ENCODE measurements at regions not wholly inside any gene's neighbourhood (a gene's known extent, or its start where the extent isn't known, plus 50 kb on each side); places are given as distances from the start of the nearest gene placed in this dataset.
"Not testable (repeated sequence)": the region's sequence is repeated elsewhere in the genome, so short reads cannot be mapped to it uniquely, and the experiment has no call there.

DNA sequence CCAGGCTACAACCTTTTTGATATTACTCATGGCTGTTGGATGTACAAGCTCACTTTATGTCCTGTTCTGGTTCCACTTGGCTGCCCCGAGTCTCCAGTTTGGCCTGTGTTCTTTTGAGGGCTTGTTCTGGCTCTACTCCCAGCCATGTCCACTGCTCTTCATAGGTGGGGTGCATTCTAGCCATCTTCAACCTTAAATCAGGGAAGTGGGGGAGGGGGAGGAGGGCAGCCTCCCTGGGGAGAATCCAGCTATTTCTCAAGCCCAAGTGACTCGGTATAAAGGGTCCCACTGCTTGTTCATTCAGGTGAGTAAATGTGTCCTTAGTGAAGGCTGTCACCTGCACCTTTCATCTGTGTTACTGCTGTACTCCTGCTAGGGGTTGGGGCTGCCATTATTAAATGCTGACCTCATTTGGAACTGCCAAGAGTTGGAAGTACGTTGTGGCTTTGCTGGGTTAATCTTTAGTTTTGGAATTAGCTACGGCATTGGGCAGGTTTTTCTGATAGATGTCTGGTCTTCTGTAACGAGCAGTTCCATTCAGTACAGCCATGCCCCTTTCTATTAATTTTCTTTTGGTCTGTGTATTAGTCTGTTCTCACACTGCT lies 255.8 kb downstream of the GOLGA6L6 start:
- DNase-seq = not testable (repeated sequence)

DNA sequence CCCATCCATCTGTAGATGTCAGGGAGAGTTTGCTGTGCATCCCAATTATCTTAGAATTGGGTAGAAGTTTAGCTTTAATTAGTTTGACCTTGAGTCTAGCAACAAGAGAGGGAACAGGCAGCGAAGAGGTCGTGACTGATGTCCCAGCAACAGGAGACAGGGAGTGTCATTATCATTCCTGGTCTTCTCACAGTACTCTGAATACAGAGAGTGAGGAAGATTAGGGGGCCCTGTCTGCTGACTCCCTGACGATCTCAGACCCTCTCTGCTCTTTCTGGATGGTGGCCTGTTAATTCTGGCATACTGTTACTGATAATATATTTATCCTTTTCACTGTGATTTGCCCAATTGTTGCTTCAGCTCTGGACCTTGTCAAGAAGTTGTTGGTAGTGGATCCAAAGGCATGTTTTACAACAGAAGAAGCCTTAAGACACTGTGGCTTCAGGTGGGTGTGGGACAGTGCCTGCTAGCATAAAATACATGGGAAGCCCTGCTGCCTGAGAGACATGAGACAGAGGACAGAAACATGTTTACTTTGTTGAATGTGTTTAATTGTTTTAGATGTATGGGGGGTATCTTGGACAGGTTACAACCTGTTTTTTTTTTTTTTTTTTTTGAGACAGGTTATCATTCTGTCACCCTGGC lies 256.6 kb downstream of the GOLGA6L6 start:
- DNase-seq = not testable (repeated sequence)

DNA sequence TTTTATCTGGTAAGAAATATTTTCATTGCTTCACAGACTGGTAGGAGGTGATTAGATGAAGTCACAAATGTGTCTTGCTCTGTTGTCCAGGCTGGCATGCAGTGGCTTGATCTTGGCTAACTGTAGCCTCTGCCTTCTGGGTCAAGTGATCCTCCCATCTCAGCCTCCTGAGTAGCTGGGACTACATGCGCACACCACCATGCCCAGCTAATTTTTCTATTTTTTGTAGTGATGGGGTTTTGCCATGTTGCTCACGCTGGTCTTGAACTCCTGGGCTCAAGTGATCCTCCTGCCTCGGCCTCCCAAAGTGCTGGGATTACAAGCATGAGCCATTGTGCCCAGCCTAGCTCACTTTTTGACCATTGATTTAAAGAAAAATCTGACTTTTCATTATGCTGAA lies 257.9 kb downstream of the GOLGA6L6 start:
- DNase-seq = not testable (repeated sequence)

DNA sequence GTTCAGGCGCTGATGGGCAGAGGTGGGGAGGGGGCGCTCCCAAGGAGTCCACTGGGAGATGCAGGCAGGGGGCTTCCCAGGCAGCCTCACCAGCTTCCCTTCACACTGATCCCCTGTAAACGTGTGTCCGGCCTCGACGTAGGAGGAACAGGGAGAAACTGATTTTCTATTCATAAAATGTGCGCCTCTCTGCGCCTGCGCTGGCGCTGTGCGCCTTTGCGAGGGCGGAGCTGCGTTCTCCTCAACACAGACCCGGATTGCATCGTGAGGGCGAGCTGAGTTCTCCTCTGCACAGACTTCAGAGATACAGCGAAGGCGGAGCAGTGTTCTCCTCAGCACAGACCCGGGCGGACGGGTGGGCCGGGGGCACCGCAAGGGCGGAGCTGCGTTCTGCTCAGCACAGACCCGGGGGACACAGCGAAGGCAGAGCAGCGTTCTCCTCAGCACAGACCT lies 259.1 kb downstream of the GOLGA6L6 start:
- DNase-seq = not testable (repeated sequence)

DNA sequence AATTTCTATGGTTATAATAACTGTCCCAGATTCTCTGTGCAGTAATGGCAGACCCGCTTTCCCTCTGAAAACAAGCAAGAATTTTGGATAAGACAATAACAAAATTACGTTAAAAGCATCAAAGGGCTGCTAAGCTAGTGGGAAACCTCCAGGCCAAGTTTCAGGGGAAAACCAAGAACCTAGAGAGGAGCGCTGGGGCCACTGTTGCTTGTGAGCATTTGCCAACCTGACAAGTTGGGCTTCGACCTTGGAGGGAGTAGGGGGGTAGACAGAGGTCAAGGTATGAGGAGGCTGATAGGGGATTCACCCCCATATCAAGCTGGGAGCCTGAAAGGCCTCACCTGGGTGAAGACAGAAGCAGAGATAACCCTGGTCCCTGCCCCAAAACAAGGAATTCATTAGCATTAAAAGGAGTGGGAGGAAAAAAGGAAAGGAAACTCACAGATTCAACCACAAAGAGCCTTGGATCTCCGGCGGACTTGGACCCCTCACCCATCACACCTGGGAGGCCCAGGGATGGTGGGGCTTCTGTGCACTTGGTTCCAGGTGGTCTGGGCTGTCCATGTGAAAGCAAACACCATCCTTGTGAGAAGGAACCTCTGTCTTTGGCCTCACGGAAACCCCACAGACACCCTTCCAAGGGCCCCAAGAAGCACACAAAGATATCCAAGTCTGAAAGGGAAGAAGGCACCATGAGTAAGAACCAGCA lies 259.9 kb downstream of the GOLGA6L6 start:
- not testable (repeated sequence) for DNase-seq

DNA sequence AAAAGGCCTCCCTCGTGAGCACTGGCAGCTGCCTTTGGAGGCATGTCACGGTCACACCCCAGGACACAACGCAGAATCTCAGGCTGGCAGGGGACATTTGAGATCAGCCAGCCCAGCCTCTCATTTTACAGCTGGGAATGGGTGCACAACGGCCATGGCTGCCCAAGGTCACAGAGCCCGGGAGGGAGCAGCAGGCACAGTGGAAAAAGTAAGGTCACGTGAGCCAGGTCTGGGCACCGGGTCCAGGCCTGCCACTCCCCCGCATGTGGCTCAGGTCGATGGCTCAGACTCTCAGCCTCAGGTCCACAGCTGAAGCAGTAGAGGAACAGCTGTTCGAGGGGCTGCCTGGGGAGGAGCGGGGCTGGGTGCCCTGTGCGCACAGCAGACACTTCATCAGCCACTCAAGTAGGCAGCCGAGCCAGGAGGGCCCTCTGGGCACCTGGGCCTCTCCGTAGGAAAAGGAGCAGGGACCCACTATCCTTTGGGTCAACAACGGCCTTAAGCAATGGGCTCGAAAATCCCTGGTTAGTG lies 260.6 kb downstream of the GOLGA6L6 start:
- DNase-seq = no peak

DNA sequence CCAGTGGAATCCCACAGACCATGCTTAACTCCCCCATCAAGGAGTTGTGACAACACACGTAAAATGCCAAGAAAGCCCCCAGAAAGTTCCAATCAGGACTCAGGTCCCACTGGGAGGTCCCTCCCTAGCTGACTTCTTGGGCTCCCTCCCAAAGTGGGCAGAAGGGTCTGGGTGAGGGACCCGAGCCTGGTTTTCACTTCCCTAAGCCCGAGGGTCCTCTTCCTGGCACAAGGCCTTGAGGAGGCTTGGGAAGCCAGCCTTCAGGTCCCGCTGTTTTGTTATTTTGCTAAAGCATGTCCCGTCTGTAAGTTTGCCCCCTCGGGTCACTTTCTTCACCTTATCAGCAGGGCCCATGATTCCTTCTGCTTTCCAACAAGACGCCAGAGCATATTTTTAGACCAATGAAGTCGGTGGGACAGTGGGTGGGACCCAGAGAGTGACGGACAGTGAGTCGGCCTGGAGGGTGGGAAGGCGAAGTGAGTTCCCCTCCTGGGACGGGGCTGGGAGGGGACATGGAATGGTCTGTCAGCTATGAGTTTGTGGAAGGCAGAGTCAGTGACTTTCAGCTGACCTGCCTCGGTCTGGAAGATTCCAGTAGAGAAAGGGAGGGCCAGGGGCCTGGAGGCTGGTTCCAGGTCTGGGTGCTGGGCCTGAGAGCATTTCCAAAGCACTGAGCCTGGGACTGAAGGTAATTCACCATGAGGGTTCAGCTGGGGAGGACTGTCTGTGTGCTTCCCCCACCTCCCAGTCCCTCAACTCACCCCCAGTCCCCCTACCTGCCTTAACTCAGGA lies 261.3 kb downstream of the GOLGA6L6 start:
- DNase-seq = not testable (repeated sequence)

DNA sequence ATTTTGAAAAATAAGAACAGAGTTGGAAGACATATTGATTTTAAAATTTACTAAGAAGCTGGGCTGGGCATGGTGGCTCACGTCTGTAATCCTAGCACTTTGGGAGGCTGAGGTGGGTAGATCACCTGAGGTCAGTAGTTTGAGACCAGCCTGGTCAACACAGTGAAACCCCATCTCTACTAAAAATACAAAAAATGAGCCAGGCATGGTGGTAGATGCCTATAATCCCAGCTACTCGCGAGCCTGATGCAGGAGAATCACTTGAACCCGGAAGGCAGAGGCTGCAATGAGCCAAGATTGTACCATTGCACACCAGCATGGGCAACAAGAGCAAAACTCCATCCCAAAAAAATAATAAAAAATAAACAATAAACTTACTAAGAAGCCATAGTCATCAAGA lies 262.5 kb downstream of the GOLGA6L6 start:
- not testable (repeated sequence) for DNase-seq

DNA sequence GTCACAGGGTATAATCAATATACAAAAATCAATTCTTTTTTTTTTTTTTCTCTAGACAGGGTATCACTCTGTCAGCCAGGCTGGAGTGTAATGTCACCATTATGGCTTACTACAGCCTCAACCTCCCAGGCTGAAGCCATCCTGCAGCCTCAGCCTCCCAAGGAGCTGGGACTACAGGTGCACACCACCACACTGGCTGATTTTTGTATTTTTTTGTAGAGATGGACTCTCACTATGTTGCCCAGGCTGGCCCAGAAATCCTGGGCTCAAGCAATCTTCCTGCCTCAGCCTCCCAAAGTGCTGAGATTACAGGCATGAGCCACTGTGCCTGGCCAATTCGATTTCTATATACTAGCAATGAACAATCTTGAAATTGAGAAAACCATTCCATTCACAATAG lies 263.2 kb downstream of the GOLGA6L6 start:
- DNase-seq = not testable (repeated sequence)

DNA sequence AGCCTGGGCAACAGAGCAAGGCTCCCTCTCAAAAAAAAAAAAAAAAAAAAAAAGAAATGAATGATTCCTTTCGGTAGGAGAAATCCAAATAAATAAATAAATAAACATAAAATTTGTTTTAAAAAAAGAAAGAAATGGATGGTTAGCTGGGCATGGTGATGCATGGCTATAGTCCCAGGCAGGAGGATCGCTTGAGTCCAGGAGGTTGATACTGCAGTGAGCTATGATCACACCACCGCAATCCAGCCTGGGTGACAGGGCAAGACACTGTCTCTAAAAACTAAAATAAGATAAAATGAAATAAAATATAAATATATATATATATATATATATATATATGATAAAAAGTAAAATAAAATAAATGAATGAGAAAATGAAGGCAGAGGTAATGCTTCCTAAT lies 264.1 kb downstream of the GOLGA6L6 start:
- DNase-seq = not testable (repeated sequence)

DNA sequence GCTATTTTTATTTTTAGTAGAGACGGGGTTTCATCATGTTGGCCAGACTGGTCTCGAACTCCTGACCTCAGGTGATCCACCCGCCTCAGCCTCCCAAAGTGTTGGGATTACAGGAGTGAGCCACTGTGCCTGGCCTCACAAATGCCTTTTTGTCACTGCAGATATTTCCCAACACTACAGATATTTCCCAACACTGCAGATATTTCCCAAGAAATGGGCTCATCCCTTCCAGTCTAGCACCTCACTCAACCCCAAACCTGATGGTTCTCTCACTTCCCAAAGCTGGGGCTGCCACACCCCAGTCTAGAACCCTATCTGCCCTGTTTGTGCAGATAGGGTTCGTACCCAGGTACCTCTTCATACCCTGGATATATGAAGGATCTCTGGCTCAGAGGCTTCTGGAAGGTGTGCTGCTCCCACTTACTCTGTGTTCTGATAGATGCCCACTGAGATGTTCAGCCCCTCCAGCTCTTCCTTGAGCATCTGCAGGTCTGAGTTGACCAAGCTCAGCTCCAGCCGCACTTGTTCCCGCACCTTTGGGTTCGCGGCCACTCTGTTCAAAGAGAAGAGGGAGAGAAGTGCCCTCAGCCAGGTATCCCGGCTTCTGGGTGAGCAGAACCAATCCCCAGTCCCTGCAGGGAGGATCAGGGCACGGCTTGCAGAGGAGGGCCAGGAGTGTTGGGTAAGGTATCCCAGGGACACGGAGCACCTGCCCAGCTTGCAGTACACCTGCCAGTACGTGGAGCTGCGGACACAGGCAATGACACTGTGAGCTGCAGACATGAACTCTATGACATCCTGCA lies 265.1 kb downstream of the GOLGA6L6 start:
- DNase-seq = not testable (repeated sequence)

DNA sequence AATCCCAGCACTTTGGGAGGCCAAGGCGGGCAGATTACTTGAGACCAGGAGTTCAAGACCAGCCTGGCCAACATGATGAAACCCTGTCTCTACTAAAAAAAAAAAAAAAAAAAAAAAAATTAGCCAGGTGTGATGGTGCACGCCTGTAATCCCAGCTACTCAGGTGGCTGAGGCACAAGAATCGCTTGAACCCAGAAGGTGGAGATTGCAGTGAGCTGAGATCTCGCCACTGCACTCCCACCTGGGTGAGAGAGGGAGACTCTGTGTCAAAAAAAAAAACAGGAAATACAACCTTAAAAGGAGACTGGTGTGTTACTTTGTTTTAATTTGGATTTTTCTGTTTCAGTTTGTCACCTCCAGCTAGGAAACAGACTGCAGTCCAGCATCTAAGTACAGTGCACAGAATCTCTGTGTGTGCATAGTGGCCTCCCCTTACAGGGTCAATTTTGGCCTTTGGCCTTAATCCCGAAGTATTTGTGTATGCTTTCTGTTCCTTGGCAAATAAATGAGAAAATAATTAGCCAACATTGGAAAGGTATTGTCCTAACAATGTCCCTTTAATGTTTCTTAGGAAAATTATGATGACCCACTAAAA lies 266.1 kb downstream of the GOLGA6L6 start:
- DNase-seq = not testable (repeated sequence)

DNA sequence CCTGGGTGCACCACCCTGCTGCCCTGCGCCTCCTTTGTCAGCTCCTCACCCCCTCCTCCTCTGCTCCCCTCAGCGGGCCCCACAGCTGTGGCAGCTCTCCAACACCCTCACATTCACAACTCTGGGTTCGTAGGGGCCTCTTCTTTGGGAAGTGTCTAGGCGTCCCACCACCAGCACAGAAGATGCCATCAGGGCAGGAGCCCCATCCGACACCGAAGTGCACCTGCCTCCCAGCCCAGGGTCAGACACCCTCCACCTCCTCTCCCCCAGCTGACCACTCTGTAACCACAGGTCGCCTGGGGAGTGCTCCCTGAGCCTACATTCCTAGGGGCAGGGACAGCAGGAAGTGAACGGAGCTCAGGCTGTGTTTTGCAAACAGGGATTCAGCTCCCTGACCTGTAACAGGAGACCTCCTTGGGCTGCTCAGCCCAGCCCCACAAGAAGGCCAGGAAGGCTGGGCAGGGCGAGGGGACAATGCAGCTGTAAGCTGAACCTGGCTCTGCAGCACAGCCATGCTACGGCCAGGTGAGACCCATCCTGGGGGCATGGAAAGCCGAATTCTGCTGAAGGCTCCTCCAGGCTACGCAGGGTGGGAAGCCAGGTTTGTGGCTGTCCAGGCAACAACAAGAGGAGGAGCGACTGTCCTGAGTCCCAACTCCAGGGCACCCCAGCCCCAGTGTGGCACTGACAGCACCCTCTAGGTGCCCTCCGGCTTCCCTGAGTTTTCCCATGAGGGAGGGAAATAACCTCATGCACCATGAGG lies 269.0 kb downstream of the GOLGA6L6 start:
- DNase-seq = no peak

DNA sequence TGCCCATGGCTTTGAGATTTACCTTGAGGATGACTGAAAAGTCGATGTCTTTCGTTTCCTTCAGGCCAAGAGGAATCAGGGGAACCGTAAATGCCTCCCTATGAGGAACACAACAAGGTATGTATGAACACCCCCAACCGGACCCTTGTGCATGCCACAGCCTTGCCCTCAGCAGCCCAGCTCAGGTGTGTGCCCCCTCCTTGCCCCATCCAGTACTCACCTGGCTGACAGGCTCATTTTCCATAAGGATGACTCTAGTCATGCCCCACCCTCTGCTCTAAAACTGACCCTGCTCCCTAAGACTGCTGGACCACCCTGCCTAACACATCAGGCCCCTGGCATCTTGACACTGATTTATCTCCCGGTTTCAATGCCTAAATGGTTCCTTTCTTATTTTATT lies 270.0 kb downstream of the GOLGA6L6 start:
- no peak for DNase-seq

DNA sequence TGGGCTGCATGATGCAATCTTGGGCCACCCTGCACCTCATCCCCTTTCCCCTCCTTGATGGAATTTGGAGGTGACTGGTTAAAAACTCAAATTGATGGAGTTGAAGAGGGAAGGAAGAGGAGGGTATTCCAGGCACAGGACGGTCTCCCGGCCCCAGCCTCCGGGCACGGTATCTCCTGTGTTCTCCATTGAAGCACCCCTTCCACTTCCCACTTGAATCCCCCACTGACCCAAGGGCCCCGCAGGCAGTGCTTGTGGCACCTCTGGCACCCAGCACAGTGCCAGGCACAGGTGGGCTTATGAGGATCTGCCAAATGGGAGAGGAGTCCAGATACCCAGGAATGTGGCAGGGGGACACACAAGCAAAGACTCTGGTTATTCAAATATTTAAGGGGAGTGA lies 271.6 kb downstream of the GOLGA6L6 start:
- DNase-seq = not testable (repeated sequence)

DNA sequence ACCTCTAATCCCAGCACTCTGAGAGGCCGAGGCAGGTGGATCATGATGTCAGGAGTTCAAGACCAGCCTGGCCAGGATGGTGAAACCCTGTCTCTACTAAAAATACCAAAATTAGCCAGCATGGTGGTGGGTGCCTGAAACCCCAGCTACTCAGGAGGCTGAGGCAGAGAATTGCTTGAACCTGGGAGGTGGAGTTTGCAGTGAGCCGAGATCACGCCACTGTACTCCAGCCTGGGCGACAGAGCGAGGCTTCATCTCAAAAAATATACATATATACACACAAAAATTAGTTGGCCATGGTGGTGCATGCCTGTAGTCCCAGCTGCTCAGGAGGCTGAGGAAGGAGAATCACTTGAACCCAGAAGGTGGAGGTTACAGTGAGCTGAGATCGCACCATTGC lies 273.6 kb downstream of the GOLGA6L6 start:
- DNase-seq = not testable (repeated sequence)

DNA sequence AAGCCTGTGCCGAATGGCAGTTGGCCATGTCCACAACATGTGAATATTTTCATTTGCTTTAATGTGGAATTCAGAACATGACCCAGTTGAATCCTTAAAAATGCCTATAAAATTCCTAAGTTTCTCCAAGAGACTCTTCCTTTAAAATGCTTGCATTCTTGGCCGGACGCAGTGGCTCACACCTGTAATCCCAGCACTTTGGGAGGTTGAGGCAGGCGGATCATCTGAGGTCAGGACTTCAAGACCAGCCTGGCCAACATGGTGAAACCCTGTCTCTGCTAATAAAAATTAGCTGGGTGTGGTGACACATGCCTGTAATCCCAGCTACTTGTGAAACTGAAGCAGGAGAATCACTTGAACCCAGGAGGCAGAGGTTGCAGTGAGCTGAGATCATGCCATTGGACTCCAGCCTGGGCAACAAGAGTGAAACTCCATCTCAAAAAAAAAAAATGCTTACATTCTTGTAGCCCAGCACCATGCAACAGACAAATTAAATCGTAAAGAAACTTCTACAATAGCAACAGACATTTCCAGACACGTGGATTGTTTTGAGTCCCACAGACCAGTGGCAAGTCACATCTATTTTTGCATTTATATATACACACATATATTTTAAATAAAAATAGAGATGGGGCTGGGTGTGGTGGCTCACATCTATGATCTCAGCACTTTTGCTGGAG lies 274.4 kb downstream of the GOLGA6L6 start:
- not testable (repeated sequence) for DNase-seq

DNA sequence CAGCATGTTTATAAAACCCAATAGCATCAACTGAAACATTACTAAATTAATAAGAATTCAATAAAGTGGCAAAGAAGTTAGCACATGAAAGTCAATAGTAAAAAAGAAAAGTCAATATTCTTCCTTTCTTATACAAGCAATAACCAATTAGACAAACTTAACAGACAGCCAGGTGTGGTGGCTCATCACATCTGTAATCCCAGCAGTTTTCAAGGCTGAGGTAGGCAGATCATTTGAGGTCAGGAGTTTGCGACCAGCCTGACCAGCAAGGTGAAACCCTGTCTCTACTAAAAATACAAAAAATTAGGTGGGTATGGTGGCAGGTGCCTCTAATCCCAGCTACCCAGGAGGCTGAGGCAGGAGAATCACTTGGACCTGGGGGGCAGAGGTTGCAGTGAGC lies 275.9 kb downstream of the GOLGA6L6 start:
- not testable (repeated sequence) for DNase-seq

DNA sequence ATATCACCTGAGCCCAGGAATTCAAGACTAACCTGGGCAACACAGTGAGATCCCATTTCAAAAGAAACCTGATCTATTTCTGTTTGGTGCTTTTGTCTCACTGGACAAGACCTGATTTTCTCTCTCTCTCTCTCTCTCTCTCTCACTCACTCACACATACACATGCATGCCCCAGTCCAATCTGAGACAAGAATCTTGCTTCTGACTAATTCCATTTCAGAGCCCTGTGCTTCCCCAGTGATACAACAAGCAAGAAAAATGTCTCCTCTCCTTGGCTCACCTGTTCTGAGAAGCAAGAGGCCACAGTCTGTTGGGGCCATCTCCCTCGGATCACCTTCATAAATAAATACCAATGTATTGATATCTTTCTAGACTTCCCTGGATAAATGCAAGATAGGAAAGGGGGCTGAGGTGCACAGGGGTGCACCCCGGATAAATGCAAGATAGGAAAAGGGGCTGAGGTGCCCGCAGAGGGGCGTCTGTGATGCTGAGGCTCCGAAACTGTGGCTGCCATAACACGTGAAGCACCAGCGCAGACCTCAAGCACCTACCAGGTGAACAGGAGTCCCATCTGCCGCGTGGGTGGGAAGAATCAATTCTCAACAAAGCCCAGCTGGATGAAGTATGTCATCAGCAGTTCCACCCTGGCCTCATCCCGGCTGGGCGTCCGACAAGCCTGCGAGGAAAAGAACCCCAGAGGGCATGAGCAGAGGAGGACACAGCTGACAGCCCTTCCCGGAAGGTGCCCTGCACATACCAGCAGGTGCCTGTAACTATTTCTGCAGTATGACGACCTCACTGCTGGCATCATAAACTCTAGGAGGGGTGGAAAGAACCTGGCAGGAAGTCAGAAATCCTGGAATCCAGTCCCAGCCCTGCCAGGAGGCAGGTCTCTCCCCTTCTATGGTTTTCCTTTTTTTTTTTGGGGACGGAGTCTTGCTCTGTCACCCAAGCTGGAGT lies 280.0 kb downstream of the GOLGA6L6 start:
- not testable (repeated sequence) for DNase-seq
